Transverse colon (tissue), 4 donors: ENCODE measurements at regions not wholly inside any gene's neighbourhood (a gene's known extent, or its start where the extent isn't known, plus 50 kb on each side); places are given as distances from the start of the nearest gene placed in this dataset.

Experiments
- POLR2A ChIP-seq: fragments of 450-650 bp; IDR thresholded peaks from one replicate; pipeline ENCODE4 v1.6.1; 2016; ENCODE audit warnings: antibody characterized with exemption, mild to moderate bottlenecking, moderate library complexity
- POLR2AphosphoS5 ChIP-seq, 3 donors: sonication (generic); formaldehyde crosslinking; IDR thresholded peaks; one replicate each; pipeline ENCODE4 v1.6.1; 2016; ENCODE audit warnings: antibody characterized with exemption in 3 of 3
- TF ChIP-seq, protein P1 (sequence below), 5 experiments: fragments of 200-600 bp in 3 of 5; fragments of 450-650 bp in 2 of 5; sonication (generic) in 3 of 5; IDR thresholded peaks; 1 replicate in 2 of 5; 2 replicates in 3 of 5; pipeline ENCODE4 v1.5.1; 2016 to 2017; ENCODE audit warnings: antibody characterized with exemption in 5 of 5, inconsistent platforms in 3 of 5, mild to moderate bottlenecking in 2 of 5, moderate library complexity in 1 of 5

DNA sequence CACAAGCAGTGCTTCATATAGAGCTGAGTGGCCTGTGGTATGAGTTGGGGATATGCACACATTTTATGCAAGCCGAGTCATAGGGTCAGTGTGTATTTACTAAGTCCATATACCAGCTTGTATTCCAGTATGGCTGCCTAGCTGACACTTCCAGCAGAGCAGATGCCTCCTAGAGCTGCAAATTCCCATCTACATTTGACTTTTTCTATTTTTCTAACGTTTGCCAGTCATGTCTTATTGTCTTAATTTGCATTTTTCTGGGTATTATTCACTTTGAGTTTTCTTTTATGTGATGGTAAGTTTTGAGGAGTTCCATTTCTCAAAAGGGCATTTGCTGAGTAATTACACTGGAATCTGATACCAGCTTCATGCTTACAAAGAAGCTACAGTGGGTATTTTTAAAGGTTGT is 334.5 kb upstream of the CDH2 start:
- TF ChIP-seq, protein P1, sequence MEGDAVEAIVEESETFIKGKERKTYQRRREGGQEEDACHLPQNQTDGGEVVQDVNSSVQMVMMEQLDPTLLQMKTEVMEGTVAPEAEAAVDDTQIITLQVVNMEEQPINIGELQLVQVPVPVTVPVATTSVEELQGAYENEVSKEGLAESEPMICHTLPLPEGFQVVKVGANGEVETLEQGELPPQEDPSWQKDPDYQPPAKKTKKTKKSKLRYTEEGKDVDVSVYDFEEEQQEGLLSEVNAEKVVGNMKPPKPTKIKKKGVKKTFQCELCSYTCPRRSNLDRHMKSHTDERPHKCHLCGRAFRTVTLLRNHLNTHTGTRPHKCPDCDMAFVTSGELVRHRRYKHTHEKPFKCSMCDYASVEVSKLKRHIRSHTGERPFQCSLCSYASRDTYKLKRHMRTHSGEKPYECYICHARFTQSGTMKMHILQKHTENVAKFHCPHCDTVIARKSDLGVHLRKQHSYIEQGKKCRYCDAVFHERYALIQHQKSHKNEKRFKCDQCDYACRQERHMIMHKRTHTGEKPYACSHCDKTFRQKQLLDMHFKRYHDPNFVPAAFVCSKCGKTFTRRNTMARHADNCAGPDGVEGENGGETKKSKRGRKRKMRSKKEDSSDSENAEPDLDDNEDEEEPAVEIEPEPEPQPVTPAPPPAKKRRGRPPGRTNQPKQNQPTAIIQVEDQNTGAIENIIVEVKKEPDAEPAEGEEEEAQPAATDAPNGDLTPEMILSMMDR (IDR thresholded peaks at IDR 0.05) = no peak
- no peak for TF ChIP-seq POLR2A
- no peak for TF ChIP-seq POLR2AphosphoS5 (IDR thresholded peaks at IDR 0.05)
